Stromal cell of bone marrow (primary cell): ENCODE measurements at regions not wholly inside any gene's neighbourhood (a gene's known extent, or its start where the extent isn't known, plus 50 kb on each side); places are given as distances from the start of the nearest gene placed in this dataset.
"Not testable (repeated sequence)": the region's sequence is repeated elsewhere in the genome, so short reads cannot be mapped to it uniquely, and the experiment has no call there.

ENCODE experiments used
- DNase-seq: peaks from one replicate; pipeline ENCODE4 v3.0.0-alpha.2; 2012; ENCODE audit warnings: low read depth

DNA sequence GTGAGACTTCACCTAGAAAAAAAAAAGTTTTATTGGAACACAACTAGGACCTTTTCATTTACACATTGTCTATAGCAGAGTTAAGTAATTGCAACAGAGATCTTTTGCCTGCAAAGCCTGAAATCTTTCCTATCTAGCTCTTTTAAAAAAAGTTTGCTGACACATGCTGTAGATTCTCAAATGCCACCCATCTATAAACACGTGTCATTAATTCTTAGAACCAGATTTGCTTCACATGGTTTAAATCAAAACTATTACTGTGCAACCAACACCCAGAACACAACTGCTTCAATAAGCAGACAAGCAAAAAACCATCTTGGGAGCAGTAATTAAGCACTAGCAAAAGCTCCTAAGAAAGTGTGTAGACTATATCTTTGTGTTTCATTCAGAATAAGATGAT, 55.0 kb downstream of the OXSM start:
- no peak for DNase-seq

GRCh38 chr3:25846282-25846681, 56.4 kb downstream of the OXSM start:
- DNase-seq = no peak

GRCh38 chr3:25849091-25849490, 59.2 kb downstream of the OXSM start:
- no peak for DNase-seq

GRCh38 chr3:25849641-25850385, 59.9 kb downstream of the OXSM start:
- DNase-seq = peak; percentile 48

- DNase-seq = not testable (repeated sequence)
Observed at GRCh38 chr3:25851693-25852259, 61.9 kb downstream of the OXSM start.

DNA sequence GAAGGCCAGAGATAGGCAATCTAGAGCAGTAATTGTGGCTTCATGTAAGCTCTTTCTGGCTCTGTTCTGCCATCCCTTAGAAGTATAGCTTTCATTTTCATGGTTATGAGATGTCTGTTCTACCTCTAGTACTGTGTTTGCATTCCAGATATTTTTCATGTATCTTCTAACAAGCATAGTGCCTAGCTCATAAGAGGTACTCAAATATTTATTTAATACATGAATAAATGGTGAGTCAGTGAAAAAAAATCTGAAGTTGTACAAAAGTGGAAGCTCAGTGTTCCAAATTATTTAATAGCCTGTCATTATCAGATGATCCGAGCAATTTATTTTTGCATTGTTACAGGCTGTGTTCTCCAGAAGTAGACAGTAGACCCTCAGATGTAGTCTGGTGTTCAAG, 64.3 kb downstream of the OXSM start:
- DNase-seq = no peak

DNA sequence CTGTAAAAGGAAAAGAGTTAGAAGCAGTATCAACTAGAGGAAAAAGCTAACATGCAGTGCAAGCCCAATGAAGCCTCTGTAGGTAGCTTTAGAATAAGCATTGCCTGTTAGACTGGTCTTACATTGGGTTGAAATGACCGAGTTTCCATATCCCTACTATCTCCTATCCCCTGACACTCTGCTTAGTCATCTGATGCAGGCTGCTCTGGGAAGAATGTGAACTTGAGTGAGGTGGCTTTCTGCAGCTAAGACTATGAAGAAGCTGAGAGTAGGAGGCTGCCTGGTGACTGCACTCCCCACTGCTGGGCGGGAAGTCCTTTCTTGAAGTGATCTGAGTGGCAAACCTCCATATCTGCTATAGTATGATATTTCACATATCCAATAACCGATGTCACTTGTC, 64.7 kb downstream of the OXSM start:
- peak; percentile 37 for DNase-seq

DNA sequence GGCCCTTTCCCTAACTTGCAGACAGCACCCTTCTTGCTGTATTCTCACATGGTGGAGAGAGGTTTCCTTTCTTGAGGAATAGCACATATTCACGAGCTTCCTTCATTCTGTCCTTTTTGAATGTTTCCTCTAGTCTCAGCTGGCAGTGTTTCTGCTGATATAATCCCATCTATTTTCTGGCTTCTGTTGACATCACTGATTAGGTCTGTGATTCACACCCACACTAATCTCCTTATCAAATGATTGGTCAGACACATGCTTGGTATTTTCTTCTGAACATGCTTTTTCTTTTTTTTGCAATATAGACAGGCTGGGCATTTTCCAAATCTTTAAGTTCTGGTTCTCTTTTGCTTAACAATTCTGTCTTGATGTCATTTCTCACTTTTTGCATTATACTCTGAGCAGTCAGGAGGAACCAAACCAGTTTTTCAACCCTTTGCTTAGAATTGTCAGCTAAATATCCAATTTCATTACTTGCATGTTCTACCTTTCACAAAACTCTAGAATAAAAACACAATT, 65.4 kb downstream of the OXSM start:
- no peak for DNase-seq

DNA sequence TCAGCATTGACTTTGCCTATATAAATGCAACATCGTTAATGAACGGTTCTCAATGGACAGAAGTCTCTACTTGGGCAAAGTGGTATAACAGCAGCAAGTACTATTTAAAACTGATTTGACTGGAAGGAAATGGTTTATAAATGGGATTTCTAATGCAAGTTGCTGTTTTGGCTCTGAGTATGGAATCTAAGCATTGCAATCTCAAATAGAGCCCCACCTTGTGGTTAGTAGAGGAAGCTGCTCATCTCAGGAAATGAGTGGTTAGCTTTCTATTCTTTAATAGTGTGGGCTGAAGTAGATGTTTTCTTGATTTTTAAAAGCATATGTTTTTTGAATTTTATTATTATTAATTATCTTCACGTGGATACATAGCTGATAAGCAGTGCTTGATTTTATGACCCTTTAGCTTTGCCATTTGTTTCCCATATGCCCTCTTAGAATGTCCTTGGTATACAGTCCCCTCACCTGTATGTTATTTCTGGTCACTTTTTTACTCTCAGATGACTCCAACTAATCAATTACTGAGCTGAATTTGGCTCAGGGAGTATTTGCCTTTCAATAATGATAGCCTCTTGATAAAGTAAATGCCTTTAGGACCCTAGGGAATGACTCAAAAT, 67.1 kb downstream of the OXSM start:
- DNase-seq = peak; percentile 25

DNA sequence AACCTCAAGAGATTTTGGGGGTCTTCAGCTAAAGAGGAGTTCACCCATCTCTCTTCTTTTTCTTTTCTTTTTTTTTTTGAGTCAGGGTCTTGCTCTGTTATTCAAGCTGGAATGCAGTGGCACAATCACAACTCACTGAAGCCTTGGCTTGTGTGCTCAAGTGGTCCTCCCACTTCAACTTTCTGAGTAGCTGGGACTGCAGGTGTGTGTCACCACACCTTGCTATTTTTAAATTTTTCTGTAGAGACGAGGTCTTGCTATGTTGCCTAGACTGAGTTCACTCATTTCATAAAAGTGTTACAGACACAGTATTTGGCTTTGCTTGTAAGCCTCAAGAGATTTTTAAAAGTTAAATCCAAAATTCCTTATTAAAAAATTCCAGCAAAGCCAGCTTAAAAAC, 71.7 kb downstream of the OXSM start:
- DNase-seq = no peak

DNA sequence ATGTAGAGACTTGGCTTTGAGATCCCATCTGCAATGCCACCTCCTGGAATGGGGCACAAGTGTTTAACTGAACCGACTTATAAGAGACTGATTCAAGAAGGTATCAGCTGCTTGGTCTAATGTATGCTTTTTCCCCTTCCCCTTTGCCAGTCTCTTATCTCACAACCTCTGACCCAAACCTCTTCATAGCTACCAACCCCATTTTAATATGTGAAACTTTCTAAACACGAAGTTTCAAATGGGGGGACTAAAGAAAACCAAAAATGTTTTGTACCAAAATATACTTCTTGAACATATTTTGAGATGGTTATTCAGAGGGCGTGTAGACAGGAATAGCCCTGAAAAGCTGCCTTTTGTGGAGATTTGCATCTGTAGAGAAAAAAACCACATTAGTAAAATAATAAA, 73.1 kb downstream of the OXSM start:
- DNase-seq = no peak

GRCh38 chr3:25863416-25863959, 73.6 kb downstream of the OXSM start:
- no peak for DNase-seq

DNA sequence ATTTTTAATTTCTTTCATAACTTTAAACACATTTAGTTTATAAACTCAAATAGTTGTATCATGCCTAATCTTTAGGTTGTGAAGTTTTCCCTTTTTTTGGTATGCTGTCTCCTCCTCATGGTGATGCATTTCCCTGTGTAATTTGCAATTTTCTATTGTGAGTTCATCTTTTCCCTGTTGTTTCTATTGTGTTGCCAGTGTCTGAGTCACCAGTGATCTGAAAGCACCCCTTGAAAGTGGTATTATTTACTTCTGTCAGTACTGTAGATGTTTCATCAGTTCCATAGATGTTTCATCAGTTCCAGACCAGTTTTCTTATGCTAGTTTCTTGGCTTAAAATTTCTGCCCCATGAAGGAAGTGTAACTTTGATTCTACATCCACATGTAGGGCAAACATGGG, 80.6 kb downstream of the OXSM start:
- DNase-seq = no peak

- DNase-seq = no peak
Observed at GRCh38 chr3:25872200-25872877, 82.4 kb downstream of the OXSM start.

- no peak for DNase-seq
Observed at GRCh38 chr3:25883492-25883891, 93.6 kb downstream of the OXSM start.

DNA sequence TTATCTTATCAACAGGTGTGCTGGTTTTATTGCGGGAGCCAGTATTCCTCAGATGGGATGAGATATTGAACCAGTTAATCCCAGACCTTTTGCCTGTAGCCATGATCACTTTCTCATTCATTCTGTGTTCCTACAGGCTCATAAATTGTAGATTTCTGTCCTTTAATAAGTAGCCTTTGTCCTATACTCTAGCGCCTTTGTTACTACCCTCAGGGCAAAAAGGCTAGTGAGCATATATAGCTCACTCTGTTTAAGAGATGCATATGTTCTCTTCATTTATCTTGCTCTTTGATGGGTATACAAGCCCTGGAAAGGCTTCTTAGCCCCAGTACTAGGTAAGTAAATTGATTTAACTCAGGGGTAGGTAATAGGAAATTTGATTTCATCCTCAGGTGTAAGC, 95.1 kb downstream of the OXSM start:
- no peak for DNase-seq

DNA sequence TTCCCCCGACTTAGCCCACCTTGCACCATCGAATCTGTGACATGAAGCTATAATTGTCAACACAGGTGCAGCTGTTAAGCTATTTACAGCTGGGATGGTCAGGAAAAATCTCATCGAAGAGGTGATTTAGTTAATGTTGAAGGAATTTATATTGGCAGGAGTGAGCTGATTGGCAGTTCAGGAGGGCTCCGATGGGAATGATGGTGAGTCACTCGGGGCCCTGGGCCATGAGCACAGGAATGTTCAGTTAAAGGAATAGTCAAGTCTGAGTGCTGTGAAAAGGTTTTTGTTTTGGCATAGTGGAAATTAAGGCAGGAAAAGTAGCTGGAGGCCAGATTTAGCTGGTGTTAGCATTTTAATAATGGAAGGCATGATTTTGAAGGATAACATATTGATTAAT, 95.7 kb downstream of the OXSM start:
- no peak for DNase-seq

DNA sequence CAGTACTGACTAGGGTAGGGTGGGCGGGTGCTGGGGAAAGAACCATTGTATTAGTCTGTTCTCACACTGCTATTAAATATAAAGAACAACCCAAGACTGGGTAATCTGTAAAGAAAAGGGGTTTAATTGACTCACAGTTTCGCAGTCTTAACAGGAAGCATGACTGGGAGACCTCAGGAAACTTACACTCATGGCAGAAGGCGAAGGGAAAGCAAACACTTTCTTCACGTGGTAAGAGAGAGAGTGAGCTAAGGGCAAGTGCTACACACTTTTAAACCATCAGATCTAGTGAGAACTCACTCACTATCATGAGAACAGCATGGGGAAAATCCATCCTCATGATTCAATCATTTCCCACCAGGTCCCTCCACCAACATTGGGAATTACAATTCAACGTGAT, 98.0 kb downstream of the OXSM start:
- no peak for DNase-seq

DNA sequence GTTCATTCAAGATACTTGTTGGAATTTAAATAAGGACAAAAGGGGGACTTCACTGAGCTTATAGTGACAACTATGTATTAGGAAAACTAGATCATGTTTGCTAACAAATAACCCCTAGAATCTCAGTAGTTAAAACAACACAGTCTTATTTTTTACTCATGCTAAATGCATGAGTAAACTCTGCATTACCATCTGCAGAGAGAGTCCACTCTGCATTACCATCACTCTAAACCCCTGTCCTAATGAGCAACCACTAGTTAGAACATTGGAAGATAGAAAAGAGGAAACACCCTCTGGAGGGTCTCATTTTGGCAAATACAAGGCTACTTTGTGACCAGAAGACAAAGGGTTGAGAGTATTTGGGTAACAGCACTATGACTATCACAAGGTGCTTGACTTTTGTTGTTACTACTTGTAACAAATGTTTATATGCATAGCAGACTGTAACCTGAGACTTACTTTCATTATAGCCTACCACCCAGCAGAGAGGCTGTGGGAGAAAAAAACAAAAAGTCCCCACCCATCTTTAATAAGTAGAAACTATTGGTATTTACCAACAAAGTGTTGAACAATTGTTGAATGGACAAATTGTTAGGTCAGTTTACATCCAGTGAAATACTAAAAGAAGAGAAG, 99.1 kb downstream of the OXSM start:
- DNase-seq = no peak

DNA sequence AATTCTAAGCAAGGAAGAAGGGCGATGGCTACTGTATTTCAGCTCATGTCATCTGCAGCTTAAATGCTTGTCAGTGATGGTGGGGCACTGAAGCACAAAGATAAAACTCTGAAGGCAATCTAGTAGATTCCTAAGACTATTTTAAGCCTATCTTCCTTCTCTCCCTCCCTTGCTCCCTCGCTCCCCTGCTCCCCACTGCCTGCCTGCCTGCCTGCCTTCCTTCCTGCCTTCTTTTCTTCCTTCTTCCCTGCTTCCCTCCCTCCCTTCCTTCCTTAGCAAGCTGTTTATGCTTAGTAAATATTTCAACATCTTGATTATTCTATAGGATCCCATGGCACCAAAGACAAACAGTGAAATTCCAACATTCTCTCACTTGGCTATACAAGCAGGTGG, 99.6 kb downstream of the OXSM start:
- DNase-seq = no peak

DNA sequence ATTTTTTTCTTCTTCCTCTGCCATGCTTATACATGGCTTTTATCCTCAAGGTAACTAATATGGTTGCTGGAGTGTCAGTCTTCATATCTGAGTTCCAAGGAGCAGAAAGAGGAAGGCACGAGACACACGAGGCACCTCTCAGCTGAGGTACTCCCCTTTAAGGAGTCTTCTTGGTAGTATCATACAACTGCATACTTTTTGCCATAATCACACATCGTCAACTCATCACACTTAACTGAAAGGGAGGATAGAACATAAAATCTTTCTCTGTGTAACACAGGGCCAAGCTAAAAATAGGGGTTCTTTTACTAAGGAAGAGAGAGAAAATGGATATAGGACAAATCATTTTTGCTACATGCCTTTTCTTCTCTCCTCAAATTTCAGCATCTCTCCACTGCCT, 104.2 kb downstream of the OXSM start:
- no peak for DNase-seq

DNA sequence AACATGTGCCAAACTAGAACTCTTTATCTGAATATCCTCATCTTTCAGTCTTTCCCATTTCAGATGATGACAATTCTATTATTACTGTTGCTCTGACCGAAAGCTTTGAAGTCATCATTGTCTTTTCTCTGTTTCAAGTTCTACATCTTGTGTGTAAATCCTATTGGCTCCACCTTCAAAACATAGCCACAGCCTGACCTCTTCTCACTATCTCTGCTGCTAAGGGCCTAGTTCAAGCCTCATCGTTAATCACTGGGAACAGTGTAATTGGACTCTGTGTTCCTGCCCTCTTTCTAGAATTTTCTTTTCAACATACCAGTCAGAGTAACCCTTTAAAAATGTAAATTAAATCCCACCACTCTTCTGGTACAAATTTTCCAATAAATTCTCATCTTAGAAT, 105.1 kb downstream of the OXSM start:
- DNase-seq = no peak
